Activated T-helper 1 cell treated with anti-CD3 and anti-CD28 coated beads, Interleukin-12 subunit alpha, Interleukin-12 subunit beta, Interleukin-2, Interleukin-4 antibody, amounts not matched to agents 30 ng/mL and 10 ng/mL and 1 ng/mL, durations not matched to agents 14 hours and 24 hours and 36 hours (primary cell): ENCODE measurements at regions not wholly inside any gene's neighbourhood (a gene's known extent, or its start where the extent isn't known, plus 50 kb on each side); places are given as distances from the start of the nearest gene placed in this dataset.
"Not testable (repeated sequence)": the region's sequence is repeated elsewhere in the genome, so short reads cannot be mapped to it uniquely, and the experiment has no call there.

Experiments used
- DNase-seq: peaks from one replicate; pipeline ENCODE4 v3.0.0; 2021; ENCODE audit warnings: low spot score
- H3K27ac Mint-ChIP-seq: one replicate; pipeline ENCODE4 v1.8.0; 2021; ENCODE audit warnings: mild to moderate bottlenecking, mixed read lengths
- H3K27me3 Mint-ChIP-seq: one replicate; pipeline ENCODE4 v1.8.0; 2022; ENCODE audit warnings: mild to moderate bottlenecking, moderate library complexity, mixed read lengths; ENCODE audit not compliant: insufficient read depth
- H3K36me3 Mint-ChIP-seq: one replicate; pipeline ENCODE4 v1.8.0; 2021; ENCODE audit warnings: low read depth, mixed read lengths
- H3K4me1 Mint-ChIP-seq: one replicate; pipeline ENCODE4 v1.8.0; 2021; ENCODE audit warnings: low read depth, mixed read lengths
- H3K4me3 Mint-ChIP-seq: one replicate; pipeline ENCODE4 v1.8.0; 2021; ENCODE audit warnings: mild to moderate bottlenecking, moderate library complexity, mixed read lengths
- H3K9me3 Mint-ChIP-seq: one replicate; pipeline ENCODE4 v1.8.0; 2021; ENCODE audit warnings: mixed read lengths
- intact Hi-C: fragments of 100-400 bp; cut with micrococcal nuclease; formaldehyde crosslinking; loops from one replicate; pipeline ENCODE4 v1.15.1; 2024

DNA sequence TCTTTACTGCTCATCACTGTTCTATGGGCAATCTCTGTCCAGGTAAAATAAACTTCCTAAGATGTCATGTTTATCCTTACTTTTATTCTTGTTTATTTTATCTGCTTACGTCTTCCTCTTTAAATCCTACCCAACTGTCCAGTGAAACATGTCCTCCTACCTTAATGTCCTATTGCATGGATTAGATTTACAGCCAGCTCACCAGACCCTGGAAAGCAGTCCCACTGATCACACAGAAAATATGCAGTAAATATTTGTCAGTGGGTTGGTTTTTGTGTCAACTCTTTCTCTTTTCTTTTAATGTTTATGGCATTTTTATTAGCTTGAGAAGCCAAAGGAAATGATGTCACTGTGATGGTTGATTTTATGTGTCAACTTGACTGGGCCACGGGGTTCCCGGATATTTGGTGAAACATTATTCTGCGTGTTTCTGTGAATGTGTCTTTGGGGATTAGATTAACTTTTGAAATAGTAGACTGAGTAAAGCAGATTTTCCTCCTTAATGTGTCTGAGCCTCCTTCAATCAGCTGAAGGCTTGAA lies 258.3 kb downstream of the SRGAP2C start:
- intact Hi-C loops = loop anchor here (10.0 kb wide), 1 partner anchor 48 kb away; no protein-coding TSS in a partner anchor
- H3K27ac Mint-ChIP-seq = no peak overlapping the region
- peaks cover 14% of the 10 kb centered on the region for H3K9me3 Mint-ChIP-seq

DNA sequence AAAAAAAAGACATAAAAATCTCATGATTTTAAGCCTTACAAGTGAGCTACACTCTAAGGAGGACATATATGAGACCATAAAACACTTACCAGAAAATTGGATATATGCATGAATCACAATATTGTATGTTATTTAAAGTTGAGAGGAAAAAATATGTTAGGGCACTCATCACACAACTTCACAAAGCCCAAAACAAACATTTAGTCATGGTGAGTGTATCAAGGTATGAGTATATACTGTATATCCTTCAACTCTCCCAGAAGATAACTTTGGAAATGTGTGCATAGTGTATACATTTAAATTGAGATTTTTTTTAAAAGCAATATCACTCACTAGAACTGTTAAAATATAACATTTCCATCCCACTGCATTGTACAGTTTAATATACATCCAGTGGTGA lies 259.3 kb downstream of the SRGAP2C start:
- intact Hi-C loops = loop anchor here (2.0 to 10.0 kb wide), 2 partner anchors 15 to 49 kb away; no protein-coding TSS in a partner anchor
- Mint-ChIP-seq H3K4me1 (peaks cover 38% of the 10 kb centered on the region), H3K27ac (no peak overlapping the region), H3K4me3 (no peak overlapping the region), H3K27me3 (no peaks in the 10 kb centered on the region), H3K9me3 (peaks cover 14% of the 10 kb centered on the region), H3K36me3 (peaks cover 6% of the 10 kb centered on the region)
- DNase-seq = no peak

More for the DNA sequence above, 258.3 kb downstream of the SRGAP2C start:
- peaks cover 6% of the 10 kb centered on the region for H3K27me3 Mint-ChIP-seq
- H3K4me3 Mint-ChIP-seq = no peak overlapping the region
- peaks cover 6% of the 10 kb centered on the region for H3K36me3 Mint-ChIP-seq
- no peak for DNase-seq
- H3K4me1 Mint-ChIP-seq = peaks cover 32% of the 10 kb centered on the region

DNA sequence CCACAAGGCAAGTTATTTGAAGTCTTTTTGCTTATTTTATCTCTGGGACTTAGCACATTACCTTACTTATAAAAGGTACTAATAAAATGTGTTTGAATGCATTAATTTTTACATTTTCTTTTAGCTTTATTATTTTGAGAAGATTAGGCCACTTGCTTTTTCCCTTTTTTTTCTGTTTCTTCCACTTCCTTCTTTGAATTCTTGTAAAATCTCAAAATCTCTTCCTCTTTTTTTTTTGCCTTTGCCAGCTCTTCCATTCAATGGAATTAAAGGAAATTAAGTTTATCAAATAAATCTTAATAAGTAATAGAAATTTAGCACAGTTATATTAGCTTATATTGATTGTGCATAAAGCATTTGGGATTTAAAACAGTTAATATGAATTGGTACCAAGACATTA lies 260.9 kb downstream of the SRGAP2C start:
- no peaks in the 10 kb centered on the region for H3K27me3 Mint-ChIP-seq
- peaks cover 45% of the 10 kb centered on the region for H3K4me1 Mint-ChIP-seq
- H3K9me3 Mint-ChIP-seq = peaks cover 8% of the 10 kb centered on the region
- no peak overlapping the region for H3K27ac Mint-ChIP-seq
- no peak for DNase-seq
- intact Hi-C loops = loop anchor here (2.0 to 10.0 kb wide), 2 partner anchors 13 to 51 kb away; no protein-coding TSS in a partner anchor
- peaks cover 4% of the 10 kb centered on the region for H3K36me3 Mint-ChIP-seq
- H3K4me3 Mint-ChIP-seq = no peak overlapping the region

DNA sequence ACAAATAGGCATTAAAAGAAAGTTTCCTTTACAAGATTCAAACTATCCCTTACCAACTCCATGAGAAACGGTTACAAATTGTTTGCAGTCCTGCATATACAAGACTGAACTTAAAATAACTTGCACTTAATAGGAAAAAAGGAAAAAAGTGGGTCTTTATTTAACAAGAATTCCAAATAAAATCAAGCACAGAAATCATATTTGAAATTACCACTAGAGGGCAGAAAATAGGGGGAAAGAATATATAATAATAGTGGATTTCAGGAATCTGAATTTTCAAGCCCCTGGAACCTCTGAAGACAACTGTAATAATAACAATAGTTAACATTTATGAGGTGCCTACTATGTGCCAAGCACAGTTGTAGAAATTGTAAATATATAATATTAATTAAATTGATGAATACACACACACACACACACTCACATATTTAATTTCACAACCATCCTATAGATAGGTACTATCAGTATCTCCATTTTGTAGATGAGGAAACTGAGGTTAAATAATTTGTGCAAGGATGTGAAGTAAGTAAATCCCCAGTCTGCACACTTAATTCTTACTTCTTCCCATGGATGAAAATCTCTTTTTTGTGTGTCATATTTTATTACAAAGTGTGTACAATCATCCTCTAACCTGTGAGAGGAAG lies 262.6 kb downstream of the SRGAP2C start:
- H3K27me3 Mint-ChIP-seq, H3K27ac Mint-ChIP-seq: not testable (repeated sequence)
- intact Hi-C loops = loop anchor here (10.0 kb wide), 1 partner anchor 53 kb away; no protein-coding TSS in a partner anchor

DNA sequence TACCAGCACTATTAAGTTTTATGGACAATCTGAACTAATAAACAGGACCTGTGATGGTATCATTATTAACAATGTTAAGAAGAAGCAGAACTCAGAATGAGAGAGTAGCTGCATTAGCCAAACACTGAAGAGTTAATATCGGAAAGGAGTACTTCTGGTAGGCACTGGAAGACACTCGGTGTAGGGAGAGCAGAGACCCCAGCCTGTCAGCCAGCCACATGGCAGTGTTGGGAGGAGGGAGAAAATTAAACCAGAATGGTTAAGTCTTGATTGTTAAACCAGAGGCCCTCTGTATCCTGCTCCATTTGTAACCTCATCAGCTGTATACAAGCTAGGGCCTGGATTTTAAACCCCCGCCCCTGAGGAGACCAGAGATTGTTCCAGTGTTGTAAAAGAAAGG lies 263.3 kb downstream of the SRGAP2C start:
- H3K4me1 Mint-ChIP-seq = peaks cover 40% of the 10 kb centered on the region
- intact Hi-C loops = loop anchor here (10.0 kb wide), 1 partner anchor 53 kb away; no protein-coding TSS in a partner anchor
- not testable (repeated sequence) for DNase-seq, H3K36me3 Mint-ChIP-seq, H3K27ac Mint-ChIP-seq, H3K9me3 Mint-ChIP-seq, H3K4me3 Mint-ChIP-seq, H3K27me3 Mint-ChIP-seq

More for the DNA sequence above, 262.6 kb downstream of the SRGAP2C start:
- not testable (repeated sequence) for H3K4me3 Mint-ChIP-seq, DNase-seq, H3K9me3 Mint-ChIP-seq, H3K36me3 Mint-ChIP-seq
- H3K4me1 Mint-ChIP-seq = peaks cover 43% of the 10 kb centered on the region

DNA sequence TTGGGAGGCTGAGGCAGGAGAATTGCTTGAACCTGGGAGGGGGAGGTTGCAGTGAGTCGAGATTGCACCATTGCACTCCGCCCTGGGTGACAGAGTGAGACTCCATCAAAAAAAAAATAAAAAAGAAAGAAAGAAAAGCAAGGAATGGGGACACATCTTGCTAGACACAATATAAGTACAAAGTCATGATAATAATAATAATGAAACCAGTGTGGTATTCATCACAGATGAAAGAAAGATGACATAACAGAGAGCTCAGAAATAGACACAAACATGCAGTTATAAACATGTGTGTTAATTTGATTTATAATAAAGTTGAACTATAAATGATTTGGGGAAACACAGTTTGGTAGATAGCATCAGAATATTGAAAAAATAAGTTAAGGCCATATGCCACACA lies 264.1 kb downstream of the SRGAP2C start:
- Mint-ChIP-seq H3K36me3 (peaks cover 2% of the 10 kb centered on the region), H3K4me1 (peaks cover 40% of the 10 kb centered on the region), H3K4me3 (no peak overlapping the region), H3K27me3 (no peaks in the 10 kb centered on the region), H3K9me3 (peaks cover 7% of the 10 kb centered on the region), H3K27ac (no peak overlapping the region)
- intact Hi-C loops = loop anchor here (1.0 to 10.0 kb wide), 2 partner anchors 9 to 54 kb away; no protein-coding TSS in a partner anchor
- DNase-seq = no peak

DNA sequence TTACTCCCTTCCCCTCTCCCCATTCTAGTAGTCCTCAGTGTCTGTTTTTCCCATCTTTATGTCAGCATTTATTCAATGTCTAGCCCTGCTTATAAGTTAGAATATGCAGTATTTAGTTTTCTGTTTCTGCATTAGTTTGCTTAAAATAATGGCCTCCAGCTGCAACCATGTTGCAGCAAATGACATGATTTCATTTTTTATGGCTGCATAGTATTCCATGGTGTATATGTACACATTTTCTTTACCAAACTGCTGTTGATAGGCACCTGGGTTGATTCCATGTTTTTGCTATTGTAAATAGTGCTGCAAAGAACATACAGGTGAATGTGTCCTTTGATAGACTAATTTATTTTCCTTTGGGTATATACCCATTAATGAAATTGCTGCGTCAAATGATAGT lies 267.7 kb downstream of the SRGAP2C start:
- intact Hi-C loops = no loop called here

DNA sequence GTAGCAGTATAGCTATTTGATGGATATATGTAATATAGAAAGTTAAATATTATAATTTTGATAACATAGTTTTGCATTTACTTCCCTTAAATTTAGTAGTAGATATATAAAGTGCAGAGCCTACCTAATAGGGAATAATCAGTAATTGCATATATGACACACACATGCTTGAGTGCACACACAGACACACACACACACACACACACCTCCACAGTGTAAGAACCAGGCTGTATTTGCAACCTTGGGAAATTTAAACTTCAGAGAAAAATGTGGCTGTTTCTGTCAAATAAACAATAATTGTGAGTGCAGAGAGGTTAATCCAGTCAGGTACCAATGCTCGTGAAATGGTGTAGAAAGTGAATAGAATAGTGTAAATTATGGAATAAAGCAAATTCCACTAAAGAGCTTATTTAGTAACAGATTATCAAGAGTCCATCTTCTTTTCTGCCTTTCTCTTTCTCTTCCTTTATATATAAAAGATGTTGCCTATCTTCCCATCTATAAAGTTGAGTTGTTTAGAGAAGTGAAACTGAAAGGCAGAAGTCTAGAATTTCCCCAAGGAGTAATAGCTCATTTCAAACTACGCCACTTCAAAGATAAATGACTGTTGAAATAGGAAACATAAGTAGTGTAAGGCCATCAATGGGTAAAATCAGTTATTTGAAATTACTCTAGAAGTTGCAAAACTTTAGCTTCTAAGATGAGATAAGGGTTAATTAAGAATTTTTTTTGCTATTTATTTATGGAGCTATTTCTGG lies 273.7 kb downstream of the SRGAP2C start:
- Mint-ChIP-seq H3K27ac (peak overlapping the region; percentile 38), H3K4me1 (peaks cover 41% of the 10 kb centered on the region), H3K27me3 (peaks cover 6% of the 10 kb centered on the region), H3K9me3 (no peaks in the 10 kb centered on the region), H3K4me3 (peak overlapping the region; percentile 16), H3K36me3 (peaks cover 13% of the 10 kb centered on the region)
- DNase-seq = no peak
- intact Hi-C loops = loop anchor here (1.0 to 2.0 kb wide), 5 partner anchors 9 to 58 kb away; no protein-coding TSS in a partner anchor

More for the DNA sequence above, 267.7 kb downstream of the SRGAP2C start:
- Mint-ChIP-seq H3K4me1 (peaks cover 47% of the 10 kb centered on the region), H3K9me3 (peaks cover 7% of the 10 kb centered on the region), H3K36me3 (peaks cover 8% of the 10 kb centered on the region), H3K27ac (no peak overlapping the region), H3K27me3 (peaks cover 6% of the 10 kb centered on the region), H3K4me3 (no peak overlapping the region)
- no peak for DNase-seq

DNA sequence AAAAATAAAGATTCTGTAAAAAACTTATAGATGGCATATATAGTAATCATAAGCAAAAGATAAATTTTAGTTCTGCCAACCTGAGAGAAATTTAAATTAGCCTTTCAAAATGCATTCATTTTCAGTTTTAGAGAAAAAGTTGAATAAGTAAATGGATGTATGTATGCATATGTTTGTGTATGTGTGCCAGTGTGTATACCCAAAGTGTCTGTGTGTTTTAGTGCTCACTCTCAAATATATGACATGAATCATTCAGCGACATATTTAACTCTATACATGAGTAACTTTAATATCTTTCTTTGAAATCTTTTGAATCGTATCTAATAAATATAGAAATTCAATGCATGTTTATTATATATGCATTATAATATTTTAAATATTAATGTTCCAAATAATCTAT lies 274.5 kb downstream of the SRGAP2C start:
- no peak overlapping the region for H3K4me3 Mint-ChIP-seq
- no peaks in the 10 kb centered on the region for H3K9me3 Mint-ChIP-seq
- no peak overlapping the region for H3K27ac Mint-ChIP-seq
- H3K36me3 Mint-ChIP-seq = peaks cover 12% of the 10 kb centered on the region
- H3K27me3 Mint-ChIP-seq = peaks cover 3% of the 10 kb centered on the region
- no peak for DNase-seq
- H3K4me1 Mint-ChIP-seq = peaks cover 33% of the 10 kb centered on the region
- intact Hi-C loops = loop anchor here (2.0 kb wide), 4 partner anchors 14 to 58 kb away; no protein-coding TSS in a partner anchor

DNA sequence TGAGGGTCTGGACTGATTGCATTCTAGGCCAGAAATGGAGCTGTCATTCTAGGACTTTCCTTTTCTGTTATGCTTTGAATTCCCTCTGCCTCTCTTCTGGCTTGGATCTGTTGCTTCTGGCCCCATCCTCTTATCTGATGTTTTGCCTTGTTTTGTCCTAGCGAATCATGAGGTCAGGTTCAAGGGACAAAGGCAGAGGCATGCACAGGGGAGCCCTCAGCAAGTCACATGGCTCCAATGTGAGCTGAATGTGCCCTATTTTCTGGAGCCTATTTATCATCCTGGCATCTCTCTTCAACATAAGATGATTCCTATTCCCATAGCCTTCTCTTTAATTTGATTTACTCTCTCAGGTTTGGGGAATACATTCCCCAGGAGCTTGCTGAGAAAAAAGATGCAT lies 284.6 kb downstream of the SRGAP2C start:
- not testable (repeated sequence) for H3K27ac Mint-ChIP-seq

DNA sequence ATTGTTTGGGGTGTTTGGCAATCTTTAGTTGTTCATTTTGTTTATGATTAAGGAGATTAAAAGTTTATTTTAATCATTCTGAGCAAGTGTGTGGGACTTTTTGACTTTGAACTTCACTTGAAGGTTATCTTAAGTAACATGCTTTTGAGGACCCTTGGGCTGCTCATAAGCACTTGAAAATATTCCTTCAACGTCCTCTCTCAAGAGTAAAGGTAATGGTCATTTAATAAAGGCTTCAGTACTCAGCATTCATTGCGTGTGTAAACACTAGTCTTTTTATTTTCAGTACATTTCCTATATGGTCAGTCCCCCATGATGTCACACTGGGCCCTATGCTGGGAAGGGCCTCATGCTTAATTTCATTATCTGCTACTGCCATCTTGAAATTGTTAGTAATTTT lies 285.6 kb downstream of the SRGAP2C start:
- H3K4me3 Mint-ChIP-seq, H3K27me3 Mint-ChIP-seq, H3K27ac Mint-ChIP-seq, DNase-seq: not testable (repeated sequence)
- Mint-ChIP-seq H3K4me1 (peaks cover 48% of the 10 kb centered on the region), H3K36me3 (peaks cover 18% of the 10 kb centered on the region), H3K9me3 (peaks cover 18% of the 10 kb centered on the region)
- intact Hi-C loops = loop anchor here (2.0 kb wide), 1 partner anchor 16 kb away; no protein-coding TSS in a partner anchor

More for the DNA sequence above, 284.6 kb downstream of the SRGAP2C start:
- peaks cover 18% of the 10 kb centered on the region for H3K9me3 Mint-ChIP-seq
- H3K4me3 Mint-ChIP-seq, DNase-seq, H3K27me3 Mint-ChIP-seq: not testable (repeated sequence)
- peaks cover 18% of the 10 kb centered on the region for H3K36me3 Mint-ChIP-seq
- intact Hi-C loops = loop anchor here (10.0 kb wide), 1 partner anchor 85 kb away; no protein-coding TSS in a partner anchor
- peaks cover 48% of the 10 kb centered on the region for H3K4me1 Mint-ChIP-seq

DNA sequence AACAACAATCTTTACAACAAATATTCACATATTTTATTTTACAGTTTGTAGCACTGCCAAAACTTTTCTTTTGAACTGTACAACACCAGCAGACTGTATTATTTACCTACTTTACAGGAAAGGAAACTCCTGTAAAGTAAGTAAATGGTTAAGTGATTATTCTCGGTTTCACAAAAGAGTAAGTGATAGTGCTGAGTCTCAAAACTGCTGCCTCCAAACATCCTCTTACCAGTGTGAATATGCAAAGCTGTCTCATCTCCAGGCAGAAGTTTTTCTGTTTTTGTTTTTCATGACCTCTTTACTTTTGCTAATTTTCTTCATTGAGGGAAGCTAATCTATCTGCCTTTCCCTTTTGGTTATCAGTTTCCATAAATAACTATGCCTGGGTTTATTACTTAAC lies 286.7 kb downstream of the SRGAP2C start:
- Mint-ChIP-seq H3K4me1 (peaks cover 48% of the 10 kb centered on the region), H3K9me3 (peaks cover 21% of the 10 kb centered on the region), H3K27ac (peak overlapping the region; percentile 62), H3K27me3 (no peaks in the 10 kb centered on the region), H3K4me3 (peak overlapping the region; percentile 23), H3K36me3 (peaks cover 18% of the 10 kb centered on the region)
- DNase-seq = no peak
- intact Hi-C loops = loop anchor here (1.0 to 2.0 kb wide), 2 partner anchors 15 to 45 kb away; no protein-coding TSS in a partner anchor
